ENCODE measurements at regions not wholly inside any gene's neighbourhood (a gene's known extent, or its start where the extent isn't known, plus 50 kb on each side); places are given as distances from the start of the nearest gene placed in this dataset.
"Not testable (repeated sequence)": the region's sequence is repeated elsewhere in the genome, so short reads cannot be mapped to it uniquely, and the experiment has no call there.

DNA sequence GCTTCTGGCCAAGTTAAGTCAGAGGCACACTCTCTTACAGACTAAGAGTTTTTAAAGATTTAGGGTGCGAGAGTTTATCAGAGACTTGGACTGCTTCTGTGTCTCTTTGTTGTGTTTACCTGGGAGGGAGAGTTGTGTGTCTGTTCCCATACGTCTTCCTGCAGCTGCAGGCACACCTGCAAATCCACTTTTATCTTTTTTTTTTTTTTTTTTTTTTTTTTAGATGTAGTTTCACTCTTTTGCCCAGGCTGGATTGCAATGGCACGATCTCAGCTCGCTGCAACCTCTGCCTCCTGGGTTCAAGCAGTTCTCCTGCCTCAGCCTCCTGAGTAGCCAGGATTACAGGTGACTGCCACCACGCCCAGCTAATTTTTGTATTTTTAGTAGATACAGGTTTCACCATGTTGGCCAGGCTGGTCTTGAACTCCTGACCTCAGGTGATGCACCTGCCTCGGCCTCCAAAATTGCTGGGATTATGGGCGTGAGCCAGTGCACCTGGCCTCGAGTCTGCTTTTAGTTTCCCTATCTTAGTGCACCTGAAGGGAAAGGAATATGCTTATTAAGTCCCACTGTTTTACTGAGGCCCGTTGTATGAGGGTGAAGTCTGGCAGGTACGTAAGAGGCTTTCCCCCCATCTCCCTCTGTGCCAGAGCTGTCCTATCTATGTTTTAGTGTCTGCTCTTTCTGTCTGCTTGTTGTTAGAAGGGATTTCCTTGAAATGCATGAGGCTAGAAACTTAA lies 1488.0 kb downstream of the CDH11 start:
- TF ChIP-seq POLR2A (IDR thresholded peaks at IDR 0.05); CTCF (IDR thresholded peaks at IDR 0.05); POLR2AphosphoS5 (IDR thresholded peaks at IDR 0.05; ENCODE audit: insufficient read depth in 1 of 2, low read depth in 1 of 2): not testable (repeated sequence)

All from vagina (tissue), 2 donors.